Osteocyte (in vitro differentiated cells): ENCODE measurements at regions not wholly inside any gene's neighbourhood (a gene's known extent, or its start where the extent isn't known, plus 50 kb on each side); places are given as distances from the start of the nearest gene placed in this dataset.
"Not testable (repeated sequence)": the region's sequence is repeated elsewhere in the genome, so short reads cannot be mapped to it uniquely, and the experiment has no call there.

Source experiments
- DNase-seq: peaks from one replicate; pipeline ENCODE4 v3.0.0; 2021; ENCODE audit warnings: mixed read lengths; ENCODE audit not compliant: unreplicated experiment; ENCODE audit errors: extremely low spot score
- H3K27ac Mint-ChIP-seq: one replicate; pipeline ENCODE4 v1.8.0; 2021; ENCODE audit warnings: mild to moderate bottlenecking, mixed read lengths; ENCODE audit not compliant: unreplicated experiment
- H3K27me3 Mint-ChIP-seq: one replicate; pipeline ENCODE4 v1.8.0; 2021; ENCODE audit warnings: mixed read lengths; ENCODE audit not compliant: unreplicated experiment
- H3K36me3 Mint-ChIP-seq: one replicate; pipeline ENCODE4 v1.8.0; 2021; ENCODE audit warnings: mixed read lengths; ENCODE audit not compliant: unreplicated experiment
- H3K4me1 Mint-ChIP-seq: one replicate; pipeline ENCODE4 v1.8.0; 2021; ENCODE audit warnings: mixed read lengths; ENCODE audit not compliant: unreplicated experiment
- H3K4me3 Mint-ChIP-seq: one replicate; pipeline ENCODE4 v1.8.0; 2021; ENCODE audit warnings: mild to moderate bottlenecking, moderate library complexity, mixed read lengths; ENCODE audit not compliant: unreplicated experiment
- H3K9me3 Mint-ChIP-seq: one replicate; pipeline ENCODE4 v1.8.0; 2021; ENCODE audit warnings: mixed read lengths; ENCODE audit not compliant: unreplicated experiment
- CTCF ChIP-seq: fragments of 200-600 bp; sonication (generic); IDR thresholded peaks from 2 replicates; pipeline ENCODE4 v1.5.0; 2021; ENCODE audit warnings: antibody characterized with exemption, mild to moderate bottlenecking, moderate library complexity

GRCh38 chr18:1530650-1531049 is 626.0 kb downstream of the ADCYAP1 start:
- no peak overlapping the region for H3K4me3 Mint-ChIP-seq
- H3K4me1 Mint-ChIP-seq = no peaks in the 10 kb centered on the region
- TF ChIP-seq CTCF = no peak
- peaks cover 10% of the 10 kb centered on the region for H3K9me3 Mint-ChIP-seq
- H3K27ac Mint-ChIP-seq = no peak overlapping the region
- no peaks in the 10 kb centered on the region for H3K27me3 Mint-ChIP-seq
- no peak for DNase-seq
- H3K36me3 Mint-ChIP-seq = no peaks in the 10 kb centered on the region

- Mint-ChIP-seq H3K27me3 (no peaks in the 10 kb centered on the region), H3K9me3 (peaks cover 6% of the 10 kb centered on the region), H3K4me1 (no peaks in the 10 kb centered on the region)
Observed at GRCh38 chr18:1539276-1539675, 634.6 kb downstream of the ADCYAP1 start.

GRCh38 chr18:1541478-1541877 is 636.8 kb downstream of the ADCYAP1 start:
- Mint-ChIP-seq H3K4me1 (no peaks in the 10 kb centered on the region), H3K4me3 (no peak overlapping the region), H3K27ac (no peak overlapping the region), H3K36me3 (no peaks in the 10 kb centered on the region), H3K9me3 (peaks cover 6% of the 10 kb centered on the region), H3K27me3 (no peaks in the 10 kb centered on the region)
- DNase-seq = no peak
- TF ChIP-seq CTCF = no peak

More at GRCh38 chr18:1539276-1539675, 634.6 kb downstream of the ADCYAP1 start:
- Mint-ChIP-seq H3K4me3 (no peak overlapping the region), H3K36me3 (no peaks in the 10 kb centered on the region), H3K27ac (no peak overlapping the region)
- no peak for DNase-seq
- TF ChIP-seq CTCF = no peak

GRCh38 chr18:1542230-1542774 is 637.6 kb downstream of the ADCYAP1 start:
- Mint-ChIP-seq H3K4me1 (no peaks in the 10 kb centered on the region), H3K4me3 (no peak overlapping the region), H3K27me3 (no peaks in the 10 kb centered on the region), H3K36me3 (no peaks in the 10 kb centered on the region), H3K9me3 (peaks cover 6% of the 10 kb centered on the region), H3K27ac (no peak overlapping the region)
- no peak for DNase-seq
- no peak for TF ChIP-seq CTCF

- H3K27ac Mint-ChIP-seq = no peak overlapping the region
- H3K36me3 Mint-ChIP-seq = no peaks in the 10 kb centered on the region
- H3K27me3 Mint-ChIP-seq = no peaks in the 10 kb centered on the region
- no peak for TF ChIP-seq CTCF
- H3K9me3 Mint-ChIP-seq = peaks cover 6% of the 10 kb centered on the region
- H3K4me3 Mint-ChIP-seq = no peak overlapping the region
- H3K4me1 Mint-ChIP-seq = no peaks in the 10 kb centered on the region
- no peak for DNase-seq
Observed at GRCh38 chr18:1544016-1544415, 639.3 kb downstream of the ADCYAP1 start.

GRCh38 chr18:1557711-1558110 is 653.0 kb downstream of the ADCYAP1 start:
- not testable (repeated sequence) for H3K36me3 Mint-ChIP-seq

More at GRCh38 chr18:1557711-1558110, 653.0 kb downstream of the ADCYAP1 start:
- not testable (repeated sequence) for H3K27ac Mint-ChIP-seq, H3K4me1 Mint-ChIP-seq, H3K27me3 Mint-ChIP-seq, H3K4me3 Mint-ChIP-seq, DNase-seq, H3K9me3 Mint-ChIP-seq
